Mucosa of descending colon (tissue), 3 donors: ENCODE measurements at regions not wholly inside any gene's neighbourhood (a gene's known extent, or its start where the extent isn't known, plus 50 kb on each side); places are given as distances from the start of the nearest gene placed in this dataset.

Experiments
- ATAC-seq: fragments of 200-7000 bp; cut with Tn5 transposase; one replicate; pipeline ENCODE4 v1.9.1; 2020; ENCODE audit warnings: mild to moderate bottlenecking, moderate library complexity
- DNase-seq, 3 donors: peaks; one replicate each; pipeline ENCODE4 v3.0.0-alpha.2; 2020
- H3K36me3 ChIP-seq: fragments of 200-600 bp; one replicate; pipeline ENCODE4 v1.8.0; 2021; ENCODE audit warnings: low read depth, mild to moderate bottlenecking
- H3K4me1 ChIP-seq: fragments of 200-600 bp; one replicate; pipeline ENCODE4 v1.8.0; 2021; ENCODE audit warnings: low read depth, mild to moderate bottlenecking
- H3K4me3 ChIP-seq: fragments of 200-600 bp; one replicate; pipeline ENCODE4 v1.8.0; 2021; ENCODE audit warnings: mild to moderate bottlenecking
- H3K9me3 ChIP-seq: fragments of 200-600 bp; one replicate; pipeline ENCODE4 v1.8.0; 2021; ENCODE audit warnings: mild to moderate bottlenecking
- intact Hi-C, 2 donors: fragments of 100-400 bp; cut with DNase I in 1 of 2; cut with micrococcal nuclease in 1 of 2; formaldehyde crosslinking; loops; one replicate each; pipeline versions ENCODE4 v1.11.0 to v1.11.1; 2022; cut with DNase I, micrococcal nuclease
- TF ChIP-seq, protein P1 (sequence below): fragments of 200-600 bp; IDR thresholded peaks from one replicate; pipeline ENCODE4 v1.8.0; 2022; ENCODE audit warnings: antibody characterized with exemption, mild to moderate bottlenecking
- donor health status: DM: no; HTN: no; CAD: no; lungs with moderate emphysema.
- donor health status: DM: no; HTN: no; CAD: no.
- donor health status: DM: no; HTN: yes; CAD: no.

DNA sequence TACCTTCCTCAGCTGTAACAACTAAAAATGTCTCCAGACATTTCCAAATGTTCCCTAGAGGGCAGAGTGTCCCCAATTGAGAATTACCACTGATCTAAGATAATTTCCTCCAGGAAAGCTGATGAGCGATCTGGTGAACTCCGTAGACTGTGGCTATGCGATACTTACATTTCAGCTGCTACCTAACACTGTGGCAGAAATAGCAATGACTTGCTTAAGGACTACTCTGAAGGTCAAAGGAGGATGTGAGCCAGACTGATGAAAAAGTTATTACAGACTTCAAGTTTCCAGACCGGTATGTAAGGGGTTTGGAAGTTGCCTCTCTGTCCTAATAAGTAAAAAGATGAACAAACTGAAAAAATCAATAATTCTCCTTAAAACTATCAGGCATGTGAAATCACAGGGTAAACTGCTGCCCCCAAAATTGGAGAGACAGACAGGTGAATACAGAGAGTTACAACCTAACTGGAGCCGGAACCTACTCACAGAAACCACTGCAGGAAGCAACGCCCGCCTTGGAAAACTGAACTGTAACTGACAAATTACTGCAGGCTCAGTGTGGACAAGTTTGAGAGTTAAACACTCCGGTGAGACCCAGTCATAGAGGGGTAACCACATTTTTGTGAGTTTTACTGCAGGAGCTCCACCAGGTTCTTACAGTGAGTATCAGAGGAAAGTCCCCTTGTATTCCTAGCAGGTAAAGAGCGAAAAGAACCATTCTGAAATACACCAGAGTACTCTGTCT lies 60.0 kb upstream of the PARP11 start:
- no peaks in the 10 kb centered on the region for H3K36me3 ChIP-seq
- ATAC-seq: no peak
- no peaks in the 10 kb centered on the region for H3K9me3 ChIP-seq
- intact Hi-C loops: no loop called here
- TF ChIP-seq, protein P1, sequence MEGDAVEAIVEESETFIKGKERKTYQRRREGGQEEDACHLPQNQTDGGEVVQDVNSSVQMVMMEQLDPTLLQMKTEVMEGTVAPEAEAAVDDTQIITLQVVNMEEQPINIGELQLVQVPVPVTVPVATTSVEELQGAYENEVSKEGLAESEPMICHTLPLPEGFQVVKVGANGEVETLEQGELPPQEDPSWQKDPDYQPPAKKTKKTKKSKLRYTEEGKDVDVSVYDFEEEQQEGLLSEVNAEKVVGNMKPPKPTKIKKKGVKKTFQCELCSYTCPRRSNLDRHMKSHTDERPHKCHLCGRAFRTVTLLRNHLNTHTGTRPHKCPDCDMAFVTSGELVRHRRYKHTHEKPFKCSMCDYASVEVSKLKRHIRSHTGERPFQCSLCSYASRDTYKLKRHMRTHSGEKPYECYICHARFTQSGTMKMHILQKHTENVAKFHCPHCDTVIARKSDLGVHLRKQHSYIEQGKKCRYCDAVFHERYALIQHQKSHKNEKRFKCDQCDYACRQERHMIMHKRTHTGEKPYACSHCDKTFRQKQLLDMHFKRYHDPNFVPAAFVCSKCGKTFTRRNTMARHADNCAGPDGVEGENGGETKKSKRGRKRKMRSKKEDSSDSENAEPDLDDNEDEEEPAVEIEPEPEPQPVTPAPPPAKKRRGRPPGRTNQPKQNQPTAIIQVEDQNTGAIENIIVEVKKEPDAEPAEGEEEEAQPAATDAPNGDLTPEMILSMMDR: no peak
- DNase-seq: no peak
- H3K4me3 ChIP-seq: no peak overlapping the region
- H3K4me1 ChIP-seq: no peaks in the 10 kb centered on the region

DNA sequence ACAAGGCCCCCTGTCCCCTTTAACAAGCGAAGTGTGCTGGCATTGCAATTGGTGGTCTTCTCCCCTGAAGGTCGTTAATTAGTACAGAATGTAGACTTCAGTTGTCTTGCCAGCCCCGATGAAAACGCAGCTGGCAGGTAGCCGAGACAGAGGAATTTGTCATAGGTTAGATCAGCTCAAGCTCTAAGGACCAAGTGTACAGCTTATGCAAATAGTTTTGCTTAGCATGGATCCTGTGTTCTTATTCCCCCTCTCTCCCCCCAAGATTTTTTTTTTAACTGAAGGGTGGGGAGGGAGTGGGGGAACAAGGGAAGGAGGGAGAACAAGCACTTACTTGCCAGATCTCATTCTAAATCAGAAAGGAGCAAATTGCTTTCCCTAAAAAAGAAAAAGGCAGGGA lies 58.6 kb upstream of the PARP11 start:
- TF ChIP-seq, protein P1: no peak
- Histone ChIP-seq H3K36me3 (no peaks in the 10 kb centered on the region), H3K9me3 (no peaks in the 10 kb centered on the region), H3K4me1 (no peaks in the 10 kb centered on the region), H3K4me3 (no peak overlapping the region)
- DNase-seq: no peak
- intact Hi-C loops: no loop called here
- ATAC-seq: no peak

DNA sequence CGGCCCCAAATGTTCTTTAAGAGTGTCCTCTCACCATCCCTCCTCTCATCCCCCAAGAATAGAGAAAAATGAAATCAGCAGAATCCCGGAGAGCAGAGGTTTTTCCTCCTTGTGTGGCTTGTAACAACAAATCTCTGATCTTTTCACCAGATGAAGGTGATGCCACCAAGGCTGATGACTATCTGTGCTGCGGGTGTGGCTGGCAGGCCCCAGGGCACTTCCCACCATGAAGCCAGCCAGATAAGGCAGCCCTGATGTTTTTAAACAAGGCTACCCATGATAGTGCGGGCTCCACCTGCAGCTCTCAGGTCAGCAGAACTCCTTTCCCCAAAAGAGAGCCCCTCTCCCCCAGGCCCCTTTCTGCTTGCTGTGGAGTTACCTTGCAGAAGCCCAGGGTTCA lies 58.0 kb upstream of the PARP11 start:
- Histone ChIP-seq H3K36me3 (no peaks in the 10 kb centered on the region), H3K4me3 (no peak overlapping the region), H3K9me3 (no peaks in the 10 kb centered on the region), H3K4me1 (no peaks in the 10 kb centered on the region)
- DNase-seq: no peak
- intact Hi-C loops: no loop called here
- TF ChIP-seq, protein P1: no peak
- no peak for ATAC-seq

DNA sequence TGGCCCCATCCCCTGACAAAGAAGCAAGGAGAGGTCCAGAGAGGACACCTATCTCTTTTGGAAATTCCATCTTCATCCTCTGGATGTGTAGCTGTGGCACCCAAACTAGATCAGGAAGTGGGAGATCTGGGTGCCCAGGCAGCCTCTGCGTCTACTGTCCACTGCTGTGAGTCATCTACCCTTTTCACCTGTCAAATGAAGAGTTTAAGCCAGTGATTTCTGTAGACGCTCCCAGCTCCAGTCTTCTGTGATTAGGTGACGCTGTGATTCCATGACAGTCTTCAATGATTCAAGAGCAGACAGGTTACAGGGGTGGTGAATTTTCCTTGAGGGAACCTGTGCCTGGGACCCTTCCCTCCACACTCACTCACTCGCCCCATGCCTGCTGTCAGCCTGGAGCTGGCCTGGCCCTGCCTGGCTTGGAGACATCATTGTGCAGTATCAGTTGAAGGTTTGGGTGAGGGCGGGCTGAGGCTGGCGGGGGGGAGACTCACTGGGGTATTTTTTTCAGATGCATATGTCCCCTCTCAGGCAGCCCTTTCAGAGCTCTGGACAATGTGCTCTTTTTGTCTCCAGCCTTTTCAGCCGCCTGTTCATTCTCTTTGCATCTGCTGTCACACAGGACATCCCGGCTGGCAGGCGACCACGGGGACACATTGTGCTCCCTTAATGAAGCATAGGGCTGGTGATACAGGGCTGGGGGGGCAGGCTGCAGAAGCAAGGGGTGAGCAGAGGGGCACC lies 56.8 kb upstream of the PARP11 start:
- no peak for ATAC-seq
- DNase-seq: no peak
- TF ChIP-seq, protein P1: no peak
- H3K4me1 ChIP-seq: no peaks in the 10 kb centered on the region
- H3K36me3 ChIP-seq: no peaks in the 10 kb centered on the region
- intact Hi-C loops: no loop called here
- no peaks in the 10 kb centered on the region for H3K9me3 ChIP-seq
- H3K4me3 ChIP-seq: no peak overlapping the region

DNA sequence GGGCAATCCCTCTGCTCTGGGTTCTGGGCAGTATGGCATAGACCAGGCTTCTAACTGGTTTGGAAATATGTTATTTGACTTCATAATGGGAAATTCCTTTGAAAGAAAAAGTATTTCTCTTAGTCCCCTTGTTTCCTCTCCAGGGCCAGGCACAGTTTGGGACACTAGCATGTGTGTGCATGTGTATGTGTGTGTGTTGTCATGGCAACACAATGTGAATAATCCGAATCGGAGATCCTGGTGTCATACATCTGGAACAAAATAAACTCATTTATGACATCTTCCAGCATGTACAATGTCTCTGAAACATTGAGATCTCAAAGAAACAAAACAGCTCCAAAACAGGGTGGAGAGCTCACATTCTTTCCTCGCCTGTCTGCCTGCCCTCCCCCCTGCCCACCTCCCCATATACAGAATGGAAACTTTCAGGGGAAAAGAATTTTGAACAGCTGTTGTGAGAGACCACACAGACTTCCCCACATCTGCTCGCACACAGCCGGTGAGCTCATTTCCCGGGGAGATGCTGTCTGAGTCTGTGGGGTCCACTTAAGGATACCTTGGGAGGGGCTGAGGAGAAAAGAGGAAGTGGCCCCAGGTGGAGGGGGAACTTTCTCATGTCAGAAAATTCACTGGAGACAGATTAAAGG lies 55.5 kb upstream of the PARP11 start:
- no peak overlapping the region for H3K4me3 ChIP-seq
- intact Hi-C loops: no loop called here
- no peaks in the 10 kb centered on the region for H3K9me3 ChIP-seq
- ATAC-seq: peak; percentile 30
- no peaks in the 10 kb centered on the region for H3K36me3 ChIP-seq
- TF ChIP-seq, protein P1: no peak
- H3K4me1 ChIP-seq: no peaks in the 10 kb centered on the region
- no peak for DNase-seq
